ENCODE measurements at regions not wholly inside any gene's neighbourhood (a gene's known extent, or its start where the extent isn't known, plus 50 kb on each side); places are given as distances from the start of the nearest gene placed in this dataset.
"Not testable (repeated sequence)": the region's sequence is repeated elsewhere in the genome, so short reads cannot be mapped to it uniquely, and the experiment has no call there.

DNA sequence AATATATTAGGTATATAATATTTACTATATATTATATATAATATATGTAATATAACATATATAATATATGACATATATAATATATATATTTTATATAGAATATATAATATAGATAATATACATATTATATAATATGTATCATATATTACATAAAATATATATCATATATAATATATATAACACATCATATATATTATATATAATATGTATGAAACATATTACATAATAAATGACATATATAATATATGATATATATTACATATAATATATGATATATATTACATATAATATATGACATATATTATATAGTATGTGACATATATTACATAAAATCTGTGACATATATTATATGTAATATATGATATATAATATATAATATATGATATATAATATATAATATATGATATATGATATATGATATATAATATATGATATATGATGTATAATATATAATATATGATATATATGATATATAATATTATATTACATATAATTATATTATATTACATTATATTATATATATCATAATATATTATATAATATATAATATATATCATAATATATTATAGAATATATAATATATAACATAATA, 119.5 kb upstream of the RIMBP3 start:
- ATAC-seq (ENCODE audit: insufficient read depth, low FRiP score): no peak
- H3K9ac ChIP-seq (ENCODE audit: insufficient read depth in 1 of 2, low read length in 2 of 2): no peak overlapping the region
- H3K4me3 ChIP-seq: no peak overlapping the region
- H3K4me1 ChIP-seq (ENCODE audit: control insufficient read depth in 5 of 5, insufficient read depth in 5 of 5, low read length in 5 of 5): no peaks in the 10 kb centered on the region
- no peak overlapping the region for H3K27ac ChIP-seq (ENCODE audit: low read depth in 1 of 2, low read length in 1 of 2)
- no peak for DNase-seq
- no peaks in the 10 kb centered on the region for H3K36me3 ChIP-seq (ENCODE audit: control insufficient read depth in 4 of 4, insufficient read depth in 4 of 4, low read length in 4 of 4)
- H3K9me3 ChIP-seq (ENCODE audit: control insufficient read depth in 4 of 4, insufficient read depth in 3 of 4, low read length in 3 of 4): no peaks in the 10 kb centered on the region
- TF ChIP-seq, protein P1, sequence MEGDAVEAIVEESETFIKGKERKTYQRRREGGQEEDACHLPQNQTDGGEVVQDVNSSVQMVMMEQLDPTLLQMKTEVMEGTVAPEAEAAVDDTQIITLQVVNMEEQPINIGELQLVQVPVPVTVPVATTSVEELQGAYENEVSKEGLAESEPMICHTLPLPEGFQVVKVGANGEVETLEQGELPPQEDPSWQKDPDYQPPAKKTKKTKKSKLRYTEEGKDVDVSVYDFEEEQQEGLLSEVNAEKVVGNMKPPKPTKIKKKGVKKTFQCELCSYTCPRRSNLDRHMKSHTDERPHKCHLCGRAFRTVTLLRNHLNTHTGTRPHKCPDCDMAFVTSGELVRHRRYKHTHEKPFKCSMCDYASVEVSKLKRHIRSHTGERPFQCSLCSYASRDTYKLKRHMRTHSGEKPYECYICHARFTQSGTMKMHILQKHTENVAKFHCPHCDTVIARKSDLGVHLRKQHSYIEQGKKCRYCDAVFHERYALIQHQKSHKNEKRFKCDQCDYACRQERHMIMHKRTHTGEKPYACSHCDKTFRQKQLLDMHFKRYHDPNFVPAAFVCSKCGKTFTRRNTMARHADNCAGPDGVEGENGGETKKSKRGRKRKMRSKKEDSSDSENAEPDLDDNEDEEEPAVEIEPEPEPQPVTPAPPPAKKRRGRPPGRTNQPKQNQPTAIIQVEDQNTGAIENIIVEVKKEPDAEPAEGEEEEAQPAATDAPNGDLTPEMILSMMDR (IDR thresholded peaks at IDR 0.05; ENCODE audit: control extremely low read depth, extremely low read depth): no peak
- H3K27me3 ChIP-seq (ENCODE audit: control insufficient read depth in 3 of 3, insufficient read depth in 3 of 3, low read length in 2 of 3): no peaks in the 10 kb centered on the region

DNA sequence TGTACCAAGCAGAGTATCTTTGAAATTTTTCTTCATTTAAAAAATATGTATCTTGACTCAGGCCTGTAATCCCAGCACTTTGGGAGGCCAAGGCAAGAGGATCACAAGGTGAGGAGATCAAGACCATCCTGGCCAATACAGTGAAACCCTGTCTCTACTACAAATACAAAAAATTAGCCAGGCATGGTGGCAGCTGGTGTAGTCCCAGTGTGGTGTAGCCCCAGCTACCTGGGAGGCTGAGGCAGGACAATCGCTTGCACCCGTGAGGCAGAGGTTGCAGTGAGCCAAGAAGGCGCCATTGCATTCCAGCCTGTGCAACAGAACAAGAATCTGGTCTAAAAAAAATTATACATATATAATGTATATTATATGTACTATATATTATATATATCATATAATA, 118.7 kb upstream of the RIMBP3 start:
- not testable (repeated sequence) for H3K9ac ChIP-seq (ENCODE audit: insufficient read depth in 1 of 2, low read length in 2 of 2); H3K4me3 ChIP-seq; H3K36me3 ChIP-seq (ENCODE audit: control insufficient read depth in 4 of 4, insufficient read depth in 4 of 4, low read length in 4 of 4); ATAC-seq (ENCODE audit: insufficient read depth, low FRiP score); H3K27me3 ChIP-seq (ENCODE audit: control insufficient read depth in 3 of 3, insufficient read depth in 3 of 3, low read length in 2 of 3); H3K9me3 ChIP-seq (ENCODE audit: control insufficient read depth in 4 of 4, insufficient read depth in 3 of 4, low read length in 3 of 4); H3K27ac ChIP-seq (ENCODE audit: low read depth in 1 of 2, low read length in 1 of 2); H3K4me1 ChIP-seq (ENCODE audit: control insufficient read depth in 5 of 5, insufficient read depth in 5 of 5, low read length in 5 of 5)
- 87 to 88% methylated on average over 3 of the region's 3 CpGs for WGBS, 2 donors
- peak in 2 of 3 donors; percentile 11 to 65 for DNase-seq

All from lung (tissue), 11 donors.